ENCODE measurements at regions not wholly inside any gene's neighbourhood (a gene's known extent, or its start where the extent isn't known, plus 50 kb on each side); places are given as distances from the start of the nearest gene placed in this dataset.

DNA sequence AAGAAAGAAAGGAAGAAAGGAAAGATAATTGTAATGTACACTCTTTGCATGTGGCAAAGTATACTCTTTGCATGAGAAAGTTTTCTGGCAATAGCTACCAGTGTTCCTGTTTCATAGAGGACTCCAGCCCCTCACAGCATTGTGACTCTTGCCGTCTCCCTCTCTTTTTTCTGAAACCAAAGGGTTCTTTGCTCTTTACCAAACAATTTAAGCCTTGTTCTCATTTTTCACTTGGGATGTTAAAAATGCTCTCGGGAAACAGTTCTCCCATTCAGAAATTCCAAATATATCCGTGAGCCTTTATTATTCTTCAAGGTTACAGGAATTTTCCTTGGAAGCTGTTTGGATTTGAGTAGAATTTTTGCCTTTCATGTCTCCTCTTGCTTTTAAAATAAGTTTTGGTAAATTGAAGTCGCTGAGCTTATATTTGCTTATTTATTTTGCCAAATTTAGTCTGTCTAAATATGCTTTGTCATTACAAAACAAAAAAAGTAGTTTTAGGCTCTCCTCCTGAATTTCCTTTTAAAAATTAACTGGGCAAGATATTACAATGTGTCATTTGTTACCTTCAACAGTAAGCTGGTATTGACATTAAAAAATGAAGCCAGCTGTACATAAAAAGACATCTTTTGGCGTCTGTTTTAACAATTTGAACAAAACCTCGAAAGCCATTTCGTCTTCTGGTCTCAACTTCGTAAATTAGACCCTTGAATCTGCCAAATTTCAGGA lies 103.8 kb upstream of the ARMC2 start:
- H3K27ac ChIP-seq = no peak overlapping the region
- no peak overlapping the region for H2AFZ ChIP-seq (replicated peaks)
- H3K4me1 Mint-ChIP-seq = no peaks in the 10 kb centered on the region
- no peak overlapping the region for H3K27ac Mint-ChIP-seq
- H3K4me2 ChIP-seq = no peak overlapping the region
- no peaks in the 10 kb centered on the region for H4K20me1 ChIP-seq (ENCODE audit: low read depth)
- no peaks in the 10 kb centered on the region for H3K36me3 ChIP-seq
- DNase-seq (ENCODE audit: low spot score) = no peak
- H3K4me1 ChIP-seq = no peaks in the 10 kb centered on the region
- TF ChIP-seq EZH2phosphoT487 (IDR thresholded peaks at IDR 0.05) (no peak), EZH2 (IDR thresholded peaks at IDR 0.05) (no peak)
- TF ChIP-seq, protein P1, sequence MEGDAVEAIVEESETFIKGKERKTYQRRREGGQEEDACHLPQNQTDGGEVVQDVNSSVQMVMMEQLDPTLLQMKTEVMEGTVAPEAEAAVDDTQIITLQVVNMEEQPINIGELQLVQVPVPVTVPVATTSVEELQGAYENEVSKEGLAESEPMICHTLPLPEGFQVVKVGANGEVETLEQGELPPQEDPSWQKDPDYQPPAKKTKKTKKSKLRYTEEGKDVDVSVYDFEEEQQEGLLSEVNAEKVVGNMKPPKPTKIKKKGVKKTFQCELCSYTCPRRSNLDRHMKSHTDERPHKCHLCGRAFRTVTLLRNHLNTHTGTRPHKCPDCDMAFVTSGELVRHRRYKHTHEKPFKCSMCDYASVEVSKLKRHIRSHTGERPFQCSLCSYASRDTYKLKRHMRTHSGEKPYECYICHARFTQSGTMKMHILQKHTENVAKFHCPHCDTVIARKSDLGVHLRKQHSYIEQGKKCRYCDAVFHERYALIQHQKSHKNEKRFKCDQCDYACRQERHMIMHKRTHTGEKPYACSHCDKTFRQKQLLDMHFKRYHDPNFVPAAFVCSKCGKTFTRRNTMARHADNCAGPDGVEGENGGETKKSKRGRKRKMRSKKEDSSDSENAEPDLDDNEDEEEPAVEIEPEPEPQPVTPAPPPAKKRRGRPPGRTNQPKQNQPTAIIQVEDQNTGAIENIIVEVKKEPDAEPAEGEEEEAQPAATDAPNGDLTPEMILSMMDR (IDR thresholded peaks at IDR 0.05) = no peak
- H3F3A ChIP-seq (ENCODE audit: low read depth) = no peaks in the 10 kb centered on the region
- no peak overlapping the region for H3K4me3 Mint-ChIP-seq
- no peaks in the 10 kb centered on the region for H3K9me3 Mint-ChIP-seq
- no peaks in the 10 kb centered on the region for H3K9me3 ChIP-seq (ENCODE audit: low read depth)
- no peaks in the 10 kb centered on the region for H3K27me3 ChIP-seq
- no peaks in the 10 kb centered on the region for H3K36me3 Mint-ChIP-seq
- H3K79me2 ChIP-seq (ENCODE audit: low read depth) = no peaks in the 10 kb centered on the region
- no peak overlapping the region for H3K4me3 ChIP-seq
- peaks cover 3% of the 10 kb centered on the region for H3K27me3 Mint-ChIP-seq (ENCODE audit: insufficient read depth, low read depth)
- H3K9ac ChIP-seq = no peak overlapping the region

DNA sequence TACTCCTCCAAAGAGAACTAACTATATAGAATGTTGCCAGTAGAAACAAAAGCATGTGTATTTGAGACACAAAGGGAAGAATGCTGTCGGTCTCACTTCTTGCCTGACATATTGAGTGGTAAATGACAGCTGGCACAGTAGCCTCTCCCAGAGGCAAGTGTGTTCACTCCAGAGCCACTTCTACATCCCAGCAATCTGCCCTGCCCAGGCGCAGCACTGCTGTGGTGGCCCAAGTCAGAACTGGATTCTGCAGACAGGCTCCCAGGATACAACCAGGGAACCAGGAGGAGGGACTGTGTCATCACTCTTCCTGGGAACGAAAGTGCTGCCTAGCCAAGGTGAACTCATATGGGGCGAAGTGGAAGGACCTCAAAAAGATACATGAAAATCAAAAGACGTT lies 103.2 kb upstream of the ARMC2 start:
- H3K36me3 Mint-ChIP-seq = no peaks in the 10 kb centered on the region
- H3K4me1 Mint-ChIP-seq = no peaks in the 10 kb centered on the region
- H3K4me1 ChIP-seq = no peaks in the 10 kb centered on the region
- H3K27ac ChIP-seq = no peak overlapping the region
- no peaks in the 10 kb centered on the region for H3K79me2 ChIP-seq (ENCODE audit: low read depth)
- H3K9me3 Mint-ChIP-seq = no peaks in the 10 kb centered on the region
- no peaks in the 10 kb centered on the region for H3F3A ChIP-seq (ENCODE audit: low read depth)
- no peak overlapping the region for H2AFZ ChIP-seq (replicated peaks)
- H3K36me3 ChIP-seq = no peaks in the 10 kb centered on the region
- H3K27me3 Mint-ChIP-seq (ENCODE audit: insufficient read depth, low read depth) = peaks cover 3% of the 10 kb centered on the region
- H3K4me3 Mint-ChIP-seq = no peak overlapping the region
- H4K20me1 ChIP-seq (ENCODE audit: low read depth) = no peaks in the 10 kb centered on the region
- no peaks in the 10 kb centered on the region for H3K9me3 ChIP-seq (ENCODE audit: low read depth)
- H3K9ac ChIP-seq = no peak overlapping the region
- no peak for DNase-seq (ENCODE audit: low spot score)
- no peaks in the 10 kb centered on the region for H3K27me3 ChIP-seq
- no peak overlapping the region for H3K4me3 ChIP-seq
- H3K27ac Mint-ChIP-seq = no peak overlapping the region
- TF ChIP-seq, protein P1 (IDR thresholded peaks at IDR 0.05) = no peak
- TF ChIP-seq EZH2 (IDR thresholded peaks at IDR 0.05) = no peak
- no peak for TF ChIP-seq EZH2phosphoT487 (IDR thresholded peaks at IDR 0.05)
- no peak overlapping the region for H3K4me2 ChIP-seq

DNA sequence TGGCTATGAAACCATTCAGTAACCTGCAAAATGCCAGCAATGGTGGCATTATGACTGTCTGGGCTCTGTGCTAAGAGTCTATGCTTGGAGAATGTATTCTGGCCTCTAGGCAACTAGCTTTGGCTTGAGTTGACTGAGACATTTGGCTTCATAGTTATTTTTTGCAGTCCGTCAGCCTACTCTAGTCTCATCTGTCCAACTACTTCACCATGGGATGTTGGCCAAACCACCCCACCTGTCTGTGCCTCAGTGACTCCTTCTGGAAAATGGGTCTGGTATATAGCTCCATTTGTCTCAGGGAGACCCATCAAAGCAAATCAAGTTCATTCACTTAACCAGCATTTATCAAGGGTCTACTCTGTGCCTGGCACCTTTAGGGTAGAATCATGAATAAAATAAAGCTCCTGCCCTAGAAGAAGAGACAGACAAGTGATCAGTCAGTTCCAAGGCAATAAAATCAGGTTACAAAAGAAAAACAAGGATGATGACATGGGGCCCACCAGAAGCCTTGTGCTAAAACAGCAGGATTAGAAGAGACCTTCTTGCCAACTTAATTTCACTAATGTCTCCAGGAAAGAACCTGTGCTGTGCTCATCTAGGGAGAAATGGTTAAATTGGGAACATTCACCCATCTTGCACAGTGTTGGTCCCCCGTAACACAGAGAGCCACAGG lies 102.4 kb upstream of the ARMC2 start:
- no peak for DNase-seq (ENCODE audit: low spot score)
- H3K4me1 Mint-ChIP-seq = no peaks in the 10 kb centered on the region

More for the DNA sequence above, 102.4 kb upstream of the ARMC2 start:
- Histone ChIP-seq H3F3A (ENCODE audit: low read depth) (no peaks in the 10 kb centered on the region), H3K79me2 (ENCODE audit: low read depth) (no peaks in the 10 kb centered on the region), H3K36me3 (no peaks in the 10 kb centered on the region), H3K9me3 (ENCODE audit: low read depth) (no peaks in the 10 kb centered on the region), H3K27ac (no peak overlapping the region), H3K4me1 (no peaks in the 10 kb centered on the region), H3K9ac (no peak overlapping the region), H3K4me2 (no peak overlapping the region), H3K4me3 (no peak overlapping the region), H3K27me3 (no peaks in the 10 kb centered on the region), H2AFZ (replicated peaks) (no peak overlapping the region), H4K20me1 (ENCODE audit: low read depth) (no peaks in the 10 kb centered on the region)
- TF ChIP-seq, protein P1 (IDR thresholded peaks at IDR 0.05) = no peak
- no peak for TF ChIP-seq EZH2 (IDR thresholded peaks at IDR 0.05)
- no peak for TF ChIP-seq EZH2phosphoT487 (IDR thresholded peaks at IDR 0.05)
- no peaks in the 10 kb centered on the region for H3K9me3 Mint-ChIP-seq
- peaks cover 3% of the 10 kb centered on the region for H3K27me3 Mint-ChIP-seq (ENCODE audit: insufficient read depth, low read depth)
- H3K36me3 Mint-ChIP-seq = no peaks in the 10 kb centered on the region
- H3K4me3 Mint-ChIP-seq = no peak overlapping the region
- no peak overlapping the region for H3K27ac Mint-ChIP-seq

All from neural progenitor cell (in vitro differentiated cells).